ENCODE measurements at regions not wholly inside any gene's neighbourhood (a gene's known extent, or its start where the extent isn't known, plus 50 kb on each side); places are given as distances from the start of the nearest gene placed in this dataset.

DNA sequence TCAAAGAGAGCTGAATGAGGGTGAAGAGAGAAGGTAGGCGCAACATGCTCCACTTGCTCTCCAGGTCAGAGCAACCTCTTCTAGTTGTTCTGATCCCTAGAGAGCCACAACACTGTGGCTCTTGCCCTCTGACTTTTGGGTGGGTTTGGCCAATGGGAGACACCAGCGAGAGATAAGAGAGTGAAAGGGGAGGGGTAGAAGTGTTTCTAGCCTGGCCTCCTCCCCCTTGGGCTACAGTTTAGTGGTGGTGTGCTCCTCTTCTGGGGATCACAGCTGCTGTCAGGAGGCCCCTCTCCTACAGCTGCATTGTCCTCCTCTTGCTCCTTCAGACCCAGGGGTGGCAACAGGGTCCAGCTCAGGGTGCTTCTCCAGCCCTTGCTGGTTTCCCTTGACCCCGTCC, 454.8 kb downstream of the FUT8 start:
- no peak for TF ChIP-seq ZFX (IDR thresholded peaks at IDR 0.05; ENCODE audit: borderline replicate concordance)
- TF ChIP-seq, protein P1, sequence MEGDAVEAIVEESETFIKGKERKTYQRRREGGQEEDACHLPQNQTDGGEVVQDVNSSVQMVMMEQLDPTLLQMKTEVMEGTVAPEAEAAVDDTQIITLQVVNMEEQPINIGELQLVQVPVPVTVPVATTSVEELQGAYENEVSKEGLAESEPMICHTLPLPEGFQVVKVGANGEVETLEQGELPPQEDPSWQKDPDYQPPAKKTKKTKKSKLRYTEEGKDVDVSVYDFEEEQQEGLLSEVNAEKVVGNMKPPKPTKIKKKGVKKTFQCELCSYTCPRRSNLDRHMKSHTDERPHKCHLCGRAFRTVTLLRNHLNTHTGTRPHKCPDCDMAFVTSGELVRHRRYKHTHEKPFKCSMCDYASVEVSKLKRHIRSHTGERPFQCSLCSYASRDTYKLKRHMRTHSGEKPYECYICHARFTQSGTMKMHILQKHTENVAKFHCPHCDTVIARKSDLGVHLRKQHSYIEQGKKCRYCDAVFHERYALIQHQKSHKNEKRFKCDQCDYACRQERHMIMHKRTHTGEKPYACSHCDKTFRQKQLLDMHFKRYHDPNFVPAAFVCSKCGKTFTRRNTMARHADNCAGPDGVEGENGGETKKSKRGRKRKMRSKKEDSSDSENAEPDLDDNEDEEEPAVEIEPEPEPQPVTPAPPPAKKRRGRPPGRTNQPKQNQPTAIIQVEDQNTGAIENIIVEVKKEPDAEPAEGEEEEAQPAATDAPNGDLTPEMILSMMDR (IDR thresholded peaks at IDR 0.05): no peak
- H3K27ac ChIP-seq: no peak overlapping the region

DNA sequence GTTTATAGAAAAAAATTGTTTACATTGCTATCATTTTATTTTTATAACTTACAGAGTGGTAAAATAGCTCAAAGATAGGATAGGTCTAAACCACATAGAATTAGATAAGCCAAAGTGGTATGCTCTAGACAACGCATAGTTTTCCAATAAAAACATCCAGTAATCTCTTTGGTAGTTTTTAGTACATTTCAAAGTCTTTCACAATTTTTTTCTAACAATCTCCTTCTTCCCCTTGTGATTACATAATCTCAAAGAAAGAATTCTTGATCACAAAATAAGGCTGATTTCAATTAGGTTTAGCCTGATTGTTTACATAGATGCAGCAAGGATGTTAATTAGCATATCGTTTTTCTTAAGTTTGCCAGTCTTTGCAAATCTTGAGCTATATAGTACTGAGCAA, 460.0 kb downstream of the FUT8 start:
- TF ChIP-seq ZFX (IDR thresholded peaks at IDR 0.05; ENCODE audit: borderline replicate concordance): no peak
- TF ChIP-seq, protein P1 (IDR thresholded peaks at IDR 0.05): no peak
- H3K27ac ChIP-seq: no peak overlapping the region

DNA sequence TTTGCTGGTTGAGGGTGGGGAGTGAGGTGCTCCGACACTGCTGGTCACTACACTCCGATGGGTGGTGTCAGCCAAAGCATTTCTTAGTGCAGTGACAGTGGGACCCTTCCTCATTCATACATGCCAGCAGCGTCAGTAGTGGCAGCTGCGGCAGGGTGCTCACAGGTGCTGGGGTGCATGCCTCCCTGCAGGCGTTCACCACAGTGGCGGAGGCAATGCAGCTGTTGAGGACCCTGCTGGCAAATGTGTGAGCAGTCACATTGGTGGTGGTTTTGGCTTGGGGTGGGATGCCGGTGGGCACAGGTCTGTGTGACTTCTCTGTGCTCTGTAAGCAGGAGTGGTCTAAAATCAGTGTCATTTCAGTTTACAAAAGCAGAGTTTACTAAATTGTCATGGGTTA, 464.6 kb downstream of the FUT8 start:
- H3K27ac ChIP-seq: no peak overlapping the region
- no peak for TF ChIP-seq ZFX (IDR thresholded peaks at IDR 0.05; ENCODE audit: borderline replicate concordance)
- TF ChIP-seq, protein P1 (IDR thresholded peaks at IDR 0.05): no peak

DNA sequence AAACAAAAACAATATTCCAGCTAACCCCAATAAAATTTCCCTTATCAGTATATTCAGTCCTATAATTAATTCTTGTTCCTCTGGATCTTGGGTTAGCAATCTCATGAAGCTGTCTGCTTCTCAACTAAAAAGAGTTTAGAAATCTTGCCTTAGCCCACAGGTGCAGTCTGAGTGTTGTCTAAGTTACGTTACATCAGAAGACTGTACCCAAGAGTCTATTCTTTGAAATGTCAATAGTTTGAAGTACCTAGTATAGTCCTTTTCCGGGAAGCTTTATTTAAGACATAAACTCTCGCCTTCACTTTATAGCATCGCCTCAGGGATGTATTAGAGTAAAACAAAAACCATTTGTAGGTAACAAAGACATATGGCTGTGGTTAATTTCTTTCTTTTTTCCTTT, 465.1 kb downstream of the FUT8 start:
- TF ChIP-seq, protein P1 (IDR thresholded peaks at IDR 0.05): no peak
- no peak for TF ChIP-seq ZFX (IDR thresholded peaks at IDR 0.05; ENCODE audit: borderline replicate concordance)
- H3K27ac ChIP-seq: no peak overlapping the region

DNA sequence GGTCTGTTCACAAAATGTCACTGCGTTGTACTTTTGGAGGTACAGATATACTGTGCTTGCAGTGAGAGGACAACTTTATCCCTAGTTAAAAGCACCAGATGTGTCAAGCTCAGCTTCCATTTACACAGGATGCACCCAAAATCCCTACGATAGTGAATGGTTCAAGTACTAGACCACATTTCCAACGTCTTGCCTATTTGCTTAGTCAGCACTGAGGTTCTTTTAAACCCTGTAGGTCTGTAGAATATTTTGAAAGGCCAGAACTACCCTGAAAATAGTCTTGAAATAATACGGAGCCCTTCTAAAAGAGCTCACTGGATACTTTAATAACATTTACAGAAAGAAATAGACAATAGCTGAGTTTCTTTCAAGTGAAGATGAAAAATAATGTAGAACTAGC, 466.1 kb downstream of the FUT8 start:
- H3K27ac ChIP-seq: no peak overlapping the region
- TF ChIP-seq, protein P1 (IDR thresholded peaks at IDR 0.05): no peak
- no peak for TF ChIP-seq ZFX (IDR thresholded peaks at IDR 0.05; ENCODE audit: borderline replicate concordance)

DNA sequence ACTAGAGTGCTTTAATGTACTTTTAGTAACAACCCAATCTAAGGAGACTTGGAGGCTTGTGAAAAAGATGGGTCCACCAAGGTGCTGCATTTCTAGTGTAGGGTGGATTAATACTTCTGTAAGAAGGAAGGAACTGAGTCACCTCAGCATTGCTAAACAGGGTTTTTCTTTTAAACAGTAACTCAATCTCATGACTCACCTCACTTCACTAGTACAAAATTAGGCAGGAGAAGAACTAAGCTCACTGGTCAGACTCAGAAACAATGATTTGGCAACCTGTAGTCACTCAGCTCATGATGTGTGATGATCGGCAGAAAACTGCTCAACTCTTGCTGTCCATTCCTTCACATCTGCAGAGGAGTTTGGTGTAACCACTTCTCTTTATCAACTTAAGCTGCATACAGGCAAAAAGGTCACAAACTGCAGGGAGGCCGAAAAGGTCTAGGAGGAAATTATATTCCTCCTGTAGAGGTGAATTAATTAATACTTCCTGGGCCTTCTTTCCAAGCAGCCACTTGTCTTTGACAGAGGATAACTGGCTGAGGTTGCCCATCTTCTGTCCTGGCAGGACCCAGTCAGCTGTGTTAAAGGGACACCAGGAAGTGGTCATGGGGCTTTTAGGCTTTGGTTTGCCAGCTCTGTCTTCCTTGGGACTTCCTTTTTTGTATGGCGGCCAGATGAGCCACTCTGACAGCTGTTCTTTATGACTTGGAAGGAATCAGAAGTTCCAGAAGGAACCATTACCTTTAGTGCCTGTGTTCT, 466.9 kb downstream of the FUT8 start:
- H3K27ac ChIP-seq: no peak overlapping the region
- TF ChIP-seq ZFX (IDR thresholded peaks at IDR 0.05; ENCODE audit: borderline replicate concordance): no peak
- TF ChIP-seq, protein P1 (IDR thresholded peaks at IDR 0.05): no peak

DNA sequence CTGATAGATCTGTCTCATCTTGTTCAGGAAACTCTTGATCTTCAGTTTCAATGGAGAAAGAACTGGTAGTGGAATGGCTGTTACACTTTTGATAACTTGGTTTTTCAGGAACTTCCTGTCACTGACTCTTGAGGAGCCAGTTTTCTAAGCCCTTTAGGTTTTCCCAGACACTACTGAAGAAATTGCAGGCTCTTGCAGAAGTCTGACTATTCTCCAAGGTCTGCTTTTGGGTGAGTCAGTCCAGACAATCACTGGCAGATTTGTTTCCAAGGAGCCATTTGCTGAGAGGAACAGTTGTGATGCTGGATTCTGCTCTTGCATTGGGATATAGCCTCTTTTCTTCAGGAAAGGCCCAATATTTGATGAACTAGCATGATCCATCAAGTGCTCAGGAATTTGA, 468.0 kb downstream of the FUT8 start:
- H3K27ac ChIP-seq: no peak overlapping the region
- TF ChIP-seq ZFX (IDR thresholded peaks at IDR 0.05; ENCODE audit: borderline replicate concordance): no peak
- TF ChIP-seq, protein P1 (IDR thresholded peaks at IDR 0.05): no peak

All from 22Rv1 (cell line).